ENCODE measurements at regions not wholly inside any gene's neighbourhood (a gene's known extent, or its start where the extent isn't known, plus 50 kb on each side); places are given as distances from the start of the nearest gene placed in this dataset.

DNA sequence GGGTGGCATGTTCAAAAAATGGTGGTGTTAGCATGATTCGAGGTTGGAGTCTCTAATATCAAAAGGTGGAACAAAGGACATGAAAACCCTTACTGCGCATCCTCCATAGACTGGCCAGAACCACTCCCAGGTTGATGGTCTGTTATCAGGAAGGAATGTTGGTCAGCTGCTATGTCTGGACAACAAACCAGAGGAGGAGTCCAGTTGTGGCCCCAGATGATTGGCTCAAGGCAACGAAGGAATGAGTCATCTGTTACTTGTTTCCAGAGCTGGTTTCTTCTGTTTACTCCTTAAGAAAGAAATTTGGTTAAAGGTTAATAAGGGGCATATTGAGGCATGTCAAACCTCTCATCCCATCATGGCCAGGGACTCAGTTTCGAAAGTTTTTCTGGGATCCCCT is 56.8 kb upstream of the GRIA4 start:
- no peak overlapping the region for H2AFZ ChIP-seq (ENCODE audit: low read length)
- no peak for TF ChIP-seq EZH2phosphoT487 (IDR thresholded peaks at IDR 0.05; ENCODE audit: borderline replicate concordance)
- TF ChIP-seq, protein P1, sequence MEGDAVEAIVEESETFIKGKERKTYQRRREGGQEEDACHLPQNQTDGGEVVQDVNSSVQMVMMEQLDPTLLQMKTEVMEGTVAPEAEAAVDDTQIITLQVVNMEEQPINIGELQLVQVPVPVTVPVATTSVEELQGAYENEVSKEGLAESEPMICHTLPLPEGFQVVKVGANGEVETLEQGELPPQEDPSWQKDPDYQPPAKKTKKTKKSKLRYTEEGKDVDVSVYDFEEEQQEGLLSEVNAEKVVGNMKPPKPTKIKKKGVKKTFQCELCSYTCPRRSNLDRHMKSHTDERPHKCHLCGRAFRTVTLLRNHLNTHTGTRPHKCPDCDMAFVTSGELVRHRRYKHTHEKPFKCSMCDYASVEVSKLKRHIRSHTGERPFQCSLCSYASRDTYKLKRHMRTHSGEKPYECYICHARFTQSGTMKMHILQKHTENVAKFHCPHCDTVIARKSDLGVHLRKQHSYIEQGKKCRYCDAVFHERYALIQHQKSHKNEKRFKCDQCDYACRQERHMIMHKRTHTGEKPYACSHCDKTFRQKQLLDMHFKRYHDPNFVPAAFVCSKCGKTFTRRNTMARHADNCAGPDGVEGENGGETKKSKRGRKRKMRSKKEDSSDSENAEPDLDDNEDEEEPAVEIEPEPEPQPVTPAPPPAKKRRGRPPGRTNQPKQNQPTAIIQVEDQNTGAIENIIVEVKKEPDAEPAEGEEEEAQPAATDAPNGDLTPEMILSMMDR (conservative IDR thresholded peaks at IDR 0.05; ENCODE audit: low read length) = no peak
- H3F3A ChIP-seq (ENCODE audit: low read depth) = no peaks in the 10 kb centered on the region
- no peaks in the 10 kb centered on the region for H3K79me2 ChIP-seq (ENCODE audit: insufficient read depth, low read length)
- H3K27me3 ChIP-seq (ENCODE audit: insufficient read depth, low read length, poor library complexity, severe bottlenecking) = no peaks in the 10 kb centered on the region
- no peaks in the 10 kb centered on the region for H3K4me1 ChIP-seq (ENCODE audit: insufficient read depth, low read length, poor library complexity, severe bottlenecking)
- no peak overlapping the region for H3K9ac ChIP-seq (ENCODE audit: low read depth, low read length, poor library complexity, severe bottlenecking)
- H3K4me3 ChIP-seq (ENCODE audit: low read length, poor library complexity, severe bottlenecking) = no peak overlapping the region
- H3K36me3 ChIP-seq (ENCODE audit: insufficient read depth, low read length) = no peaks in the 10 kb centered on the region
- H3K9me2 ChIP-seq (replicated peaks; ENCODE audit: low read depth, low read length) = no peaks in the 10 kb centered on the region
- H4K20me1 ChIP-seq (ENCODE audit: insufficient read depth, low read length, poor library complexity, severe bottlenecking) = no peaks in the 10 kb centered on the region
- H3K4me2 ChIP-seq (ENCODE audit: low read depth, low read length, poor library complexity, severe bottlenecking) = no peak overlapping the region
- no peaks in the 10 kb centered on the region for H3K9me3 ChIP-seq (ENCODE audit: insufficient read depth, low read depth, low read length)

DNA sequence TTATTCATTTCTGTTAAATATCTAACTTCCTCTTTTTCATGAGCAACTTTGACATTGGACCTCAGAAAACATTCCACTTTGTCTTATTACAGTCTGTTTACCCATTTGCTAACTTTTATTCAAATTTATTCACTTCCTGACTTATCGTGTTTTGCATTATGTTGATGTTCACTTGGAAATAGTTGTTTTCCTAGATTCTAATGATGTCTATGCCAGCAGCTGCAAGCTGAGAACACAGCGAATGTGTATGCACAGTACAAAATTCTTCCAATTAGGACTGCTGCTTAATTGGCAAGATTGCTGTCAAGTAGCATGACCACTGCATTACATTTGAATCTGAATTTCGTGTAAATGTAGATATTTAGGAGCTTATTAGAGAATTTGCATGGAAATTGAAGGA is 61.5 kb upstream of the GRIA4 start:
- no peak overlapping the region for H2AFZ ChIP-seq (ENCODE audit: low read length)
- H3F3A ChIP-seq (ENCODE audit: low read depth) = no peaks in the 10 kb centered on the region
- H3K4me1 ChIP-seq (ENCODE audit: insufficient read depth, low read length, poor library complexity, severe bottlenecking) = no peaks in the 10 kb centered on the region
- no peaks in the 10 kb centered on the region for H3K9me2 ChIP-seq (replicated peaks; ENCODE audit: low read depth, low read length)
- no peaks in the 10 kb centered on the region for H3K79me2 ChIP-seq (ENCODE audit: insufficient read depth, low read length)
- no peak overlapping the region for H3K4me3 ChIP-seq (ENCODE audit: low read length, poor library complexity, severe bottlenecking)
- no peaks in the 10 kb centered on the region for H3K9me3 ChIP-seq (ENCODE audit: insufficient read depth, low read depth, low read length)
- no peaks in the 10 kb centered on the region for H3K27me3 ChIP-seq (ENCODE audit: insufficient read depth, low read length, poor library complexity, severe bottlenecking)
- no peaks in the 10 kb centered on the region for H4K20me1 ChIP-seq (ENCODE audit: insufficient read depth, low read length, poor library complexity, severe bottlenecking)
- H3K9ac ChIP-seq (ENCODE audit: low read depth, low read length, poor library complexity, severe bottlenecking) = no peak overlapping the region
- H3K36me3 ChIP-seq (ENCODE audit: insufficient read depth, low read length) = no peaks in the 10 kb centered on the region
- TF ChIP-seq, protein P1 (conservative IDR thresholded peaks at IDR 0.05; ENCODE audit: low read length) = no peak
- TF ChIP-seq EZH2phosphoT487 (IDR thresholded peaks at IDR 0.05; ENCODE audit: borderline replicate concordance) = no peak
- H3K4me2 ChIP-seq (ENCODE audit: low read depth, low read length, poor library complexity, severe bottlenecking) = no peak overlapping the region

DNA sequence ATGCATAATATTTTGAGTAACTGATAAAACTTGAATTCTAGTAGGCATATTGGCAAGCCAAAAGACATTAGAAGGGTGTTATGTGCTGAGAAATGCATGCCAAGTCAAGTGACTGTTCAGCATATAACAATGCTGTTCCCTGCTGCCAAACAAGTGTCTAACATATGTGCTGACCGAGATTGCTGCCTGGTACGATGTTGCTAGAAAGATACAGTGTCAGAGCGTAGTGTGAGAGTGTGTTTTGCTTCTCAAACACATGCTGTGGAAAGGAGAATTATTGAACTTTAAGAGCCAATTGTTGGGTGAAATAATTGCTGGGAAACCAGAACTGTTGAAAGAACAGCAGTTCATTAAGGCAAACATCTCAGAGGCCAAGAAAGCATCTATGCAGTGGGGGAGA is 71.3 kb upstream of the GRIA4 start:
- Histone ChIP-seq H3K79me2 (ENCODE audit: insufficient read depth, low read length) (no peaks in the 10 kb centered on the region), H3K4me2 (ENCODE audit: low read depth, low read length, poor library complexity, severe bottlenecking) (no peak overlapping the region), H3K4me3 (ENCODE audit: low read length, poor library complexity, severe bottlenecking) (no peak overlapping the region), H3K9me2 (replicated peaks; ENCODE audit: low read depth, low read length) (no peaks in the 10 kb centered on the region), H3K9me3 (ENCODE audit: insufficient read depth, low read depth, low read length) (no peaks in the 10 kb centered on the region), H4K20me1 (ENCODE audit: insufficient read depth, low read length, poor library complexity, severe bottlenecking) (no peaks in the 10 kb centered on the region), H3F3A (ENCODE audit: low read depth) (no peaks in the 10 kb centered on the region), H3K27me3 (ENCODE audit: insufficient read depth, low read length, poor library complexity, severe bottlenecking) (no peaks in the 10 kb centered on the region), H3K36me3 (ENCODE audit: insufficient read depth, low read length) (no peaks in the 10 kb centered on the region), H2AFZ (ENCODE audit: low read length) (no peak overlapping the region), H3K9ac (ENCODE audit: low read depth, low read length, poor library complexity, severe bottlenecking) (no peak overlapping the region), H3K4me1 (ENCODE audit: insufficient read depth, low read length, poor library complexity, severe bottlenecking) (no peaks in the 10 kb centered on the region)
- TF ChIP-seq EZH2phosphoT487 (IDR thresholded peaks at IDR 0.05; ENCODE audit: borderline replicate concordance) = no peak
- TF ChIP-seq, protein P1 (conservative IDR thresholded peaks at IDR 0.05; ENCODE audit: low read length) = no peak
